K562 (cell line): ENCODE measurements at regions not wholly inside any gene's neighbourhood (a gene's known extent, or its start where the extent isn't known, plus 50 kb on each side); places are given as distances from the start of the nearest gene placed in this dataset.
A peak's percentile ranks its signal among the peaks of the same experiment; 100 is the strongest.

Experiments
- CBX1 ChIP-seq: sonication (generic); IDR thresholded peaks from 2 replicates; pipeline ENCODE4 v1.6.1; 2016; ENCODE audit warnings: antibody characterized with exemption, low read depth, mild to moderate bottlenecking
- CBX5 ChIP-seq: IDR thresholded peaks from 2 replicates; pipeline ENCODE4 v1.6.1; 2014; ENCODE audit warnings: low read depth, borderline replicate concordance
- DACH1 ChIP-seq: fragments of 450-650 bp; IDR thresholded peaks from 2 replicates; pipeline ENCODE4 v1.6.1; 2018; ENCODE audit not compliant: partially characterized antibody
- ETV5 ChIP-seq: sonication (generic); formaldehyde crosslinking; IDR thresholded peaks from 2 replicates; pipeline ENCODE4 v1.4.0; 2020; ENCODE audit warnings: low read depth, mild to moderate bottlenecking, missing genetic modification reagents
- HNRNPLL ChIP-seq: fragments of 200-400 bp; formaldehyde crosslinking; IDR thresholded peaks from 2 replicates; pipeline ENCODE4 v1.6.1; 2017; ENCODE audit warnings: low read length, low read depth, mild to moderate bottlenecking; ENCODE audit not compliant: poor library complexity, severe bottlenecking
- IRF2 ChIP-seq: sonication (generic); formaldehyde crosslinking; IDR thresholded peaks from 2 replicates; pipeline ENCODE4 v1.8.1; 2022; ENCODE audit warnings: mild to moderate bottlenecking, missing genetic modification reagents
- MYC ChIP-seq, 2 experiments: fragments of 250-450 bp in 1 of 2; sonication (Bioruptor Pico) in 1 of 2; IDR thresholded peaks; 2 replicates each; pipeline versions ENCODE4 v1.5.1 to v1.6.1; 2012 to 2021; ENCODE audit warnings: low read depth in 2 of 2, borderline replicate concordance in 1 of 2, improper control_type of control experiment in 1 of 2, low read length in 1 of 2, mild to moderate bottlenecking in 1 of 2, moderate library complexity in 1 of 2
- SOX6 ChIP-seq: fragments of 450-650 bp; IDR thresholded peaks from 2 replicates; pipeline ENCODE4 v1.6.1; 2014; ENCODE audit warnings: mild to moderate bottlenecking
- TEAD1 ChIP-seq, 2 experiments: fragments of 450-650 bp in 1 of 2; sonication (generic) in 1 of 2; formaldehyde crosslinking; IDR thresholded peaks; 2 replicates each; pipeline versions ENCODE4 v1.4.0 to v1.8.0; 2020 to 2022; ENCODE audit warnings: mild to moderate bottlenecking in 2 of 2, missing genetic modification reagents in 1 of 2
- ZKSCAN3 ChIP-seq: fragments of 250-450 bp; sonication (Bioruptor Pico); IDR thresholded peaks from 2 replicates; pipeline ENCODE4 v1.4.0; 2020
- ZNF12 ChIP-seq: sonication (generic); formaldehyde crosslinking; IDR thresholded peaks from 2 replicates; pipeline ENCODE4 v1.4.0; 2020; ENCODE audit warnings: mild to moderate bottlenecking, missing genetic modification reagents
- ZNF212 ChIP-seq: fragments of 450-650 bp; formaldehyde crosslinking; IDR thresholded peaks from 2 replicates; pipeline ENCODE4 v1.4.0; 2020; ENCODE audit warnings: mild to moderate bottlenecking
- ZNF3 ChIP-seq: fragments of 250-450 bp; sonication (Bioruptor Pico); IDR thresholded peaks from 2 replicates; pipeline ENCODE4 v1.5.0; 2021; ENCODE audit warnings: mild to moderate bottlenecking, moderate library complexity
- ZNF584 ChIP-seq: fragments of 200-800 bp; sonication (Bioruptor generic); IDR thresholded peaks from 2 replicates; pipeline ENCODE4 v1.6.1; 2016; ENCODE audit warnings: low read depth, mild to moderate bottlenecking, missing genetic modification characterization, missing compliant biosample characterization
- ZNF699 ChIP-seq: fragments of 250-450 bp; sonication (Bioruptor Pico); IDR thresholded peaks from 2 replicates; pipeline ENCODE4 v1.8.0; 2021; ENCODE audit warnings: mild to moderate bottlenecking, moderate library complexity; ENCODE audit not compliant: insufficient replicate concordance
- TF ChIP-seq, protein P1 (sequence below): sonication (generic); formaldehyde crosslinking; IDR thresholded peaks from 2 replicates; pipeline ENCODE4 v1.8.0; 2023; ENCODE audit warnings: missing genetic modification reagents, mild to moderate bottlenecking, borderline replicate concordance
- TF ChIP-seq, protein P2 (sequence below): fragments of 250-450 bp; sonication (Bioruptor Pico); IDR thresholded peaks from 2 replicates; pipeline ENCODE4 v1.4.0; 2020
- TF ChIP-seq, protein P3 (sequence below): sonication (generic); formaldehyde crosslinking; IDR thresholded peaks from 2 replicates; pipeline ENCODE4 v1.8.1; 2022; ENCODE audit warnings: missing genetic modification reagents
- TF ChIP-seq, protein P4 (sequence below): fragments of 250-450 bp; sonication (Bioruptor Pico); IDR thresholded peaks from 2 replicates; pipeline ENCODE4 v1.9.0; 2021; ENCODE audit warnings: mild to moderate bottlenecking
- TF ChIP-seq, protein P5 (sequence below): sonication (generic); formaldehyde crosslinking; IDR thresholded peaks from 2 replicates; pipeline ENCODE4 v1.8.1; 2023; ENCODE audit warnings: mild to moderate bottlenecking, missing genetic modification reagents

DNA sequence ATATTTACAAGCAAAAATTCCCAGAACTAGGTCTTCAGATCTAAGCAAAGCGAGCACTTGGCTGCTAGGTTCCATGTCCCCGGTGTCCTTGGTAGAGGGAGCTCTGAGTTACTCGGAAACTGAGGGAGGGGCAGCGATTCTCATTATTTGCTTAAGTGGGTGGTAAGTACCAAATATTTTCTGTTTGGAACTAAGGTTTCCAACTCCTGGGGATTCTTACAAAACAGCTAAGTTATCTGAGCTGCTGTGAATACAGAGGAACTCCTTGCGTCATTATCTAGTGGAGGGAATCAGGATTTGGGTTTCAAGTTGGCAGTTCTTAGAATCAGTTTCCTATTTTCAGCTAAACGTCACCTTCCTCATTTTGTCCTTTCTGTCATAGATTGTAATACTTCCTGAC, 76.8 kb upstream of the IKZF1 start (continued):
- TF ChIP-seq ZNF212 (no peak), ZNF699 (CRISPR knock-in tag) (no peak), CBX1 (no peak), ZNF584 (CRISPR knock-in tag) (no peak), ETV5 (CRISPR knock-in tag) (no peak), DACH1 (no peak), TEAD1 (CRISPR knock-in tag; IDR thresholded peaks at IDR 0.05) (no peak), ZNF3 (CRISPR knock-in tag) (no peak), ZNF12 (CRISPR knock-in tag) (no peak), SOX6 (0 out of 2 replicates have a peak, but pooled peaks have one; percentile 47), HNRNPLL (no peak), ZKSCAN3 (CRISPR knock-in tag) (no peak), MYC (IDR thresholded peaks at IDR 0.05; ENCODE audit: low read depth, low read length) (no peak), MYC (CRISPR knock-in tag; IDR thresholded peaks at IDR 0.05; ENCODE audit: borderline replicate concordance, low read depth) (no peak), CBX5 (no peak), IRF2 (CRISPR knock-in tag) (no peak)
- TF ChIP-seq, protein P1, sequence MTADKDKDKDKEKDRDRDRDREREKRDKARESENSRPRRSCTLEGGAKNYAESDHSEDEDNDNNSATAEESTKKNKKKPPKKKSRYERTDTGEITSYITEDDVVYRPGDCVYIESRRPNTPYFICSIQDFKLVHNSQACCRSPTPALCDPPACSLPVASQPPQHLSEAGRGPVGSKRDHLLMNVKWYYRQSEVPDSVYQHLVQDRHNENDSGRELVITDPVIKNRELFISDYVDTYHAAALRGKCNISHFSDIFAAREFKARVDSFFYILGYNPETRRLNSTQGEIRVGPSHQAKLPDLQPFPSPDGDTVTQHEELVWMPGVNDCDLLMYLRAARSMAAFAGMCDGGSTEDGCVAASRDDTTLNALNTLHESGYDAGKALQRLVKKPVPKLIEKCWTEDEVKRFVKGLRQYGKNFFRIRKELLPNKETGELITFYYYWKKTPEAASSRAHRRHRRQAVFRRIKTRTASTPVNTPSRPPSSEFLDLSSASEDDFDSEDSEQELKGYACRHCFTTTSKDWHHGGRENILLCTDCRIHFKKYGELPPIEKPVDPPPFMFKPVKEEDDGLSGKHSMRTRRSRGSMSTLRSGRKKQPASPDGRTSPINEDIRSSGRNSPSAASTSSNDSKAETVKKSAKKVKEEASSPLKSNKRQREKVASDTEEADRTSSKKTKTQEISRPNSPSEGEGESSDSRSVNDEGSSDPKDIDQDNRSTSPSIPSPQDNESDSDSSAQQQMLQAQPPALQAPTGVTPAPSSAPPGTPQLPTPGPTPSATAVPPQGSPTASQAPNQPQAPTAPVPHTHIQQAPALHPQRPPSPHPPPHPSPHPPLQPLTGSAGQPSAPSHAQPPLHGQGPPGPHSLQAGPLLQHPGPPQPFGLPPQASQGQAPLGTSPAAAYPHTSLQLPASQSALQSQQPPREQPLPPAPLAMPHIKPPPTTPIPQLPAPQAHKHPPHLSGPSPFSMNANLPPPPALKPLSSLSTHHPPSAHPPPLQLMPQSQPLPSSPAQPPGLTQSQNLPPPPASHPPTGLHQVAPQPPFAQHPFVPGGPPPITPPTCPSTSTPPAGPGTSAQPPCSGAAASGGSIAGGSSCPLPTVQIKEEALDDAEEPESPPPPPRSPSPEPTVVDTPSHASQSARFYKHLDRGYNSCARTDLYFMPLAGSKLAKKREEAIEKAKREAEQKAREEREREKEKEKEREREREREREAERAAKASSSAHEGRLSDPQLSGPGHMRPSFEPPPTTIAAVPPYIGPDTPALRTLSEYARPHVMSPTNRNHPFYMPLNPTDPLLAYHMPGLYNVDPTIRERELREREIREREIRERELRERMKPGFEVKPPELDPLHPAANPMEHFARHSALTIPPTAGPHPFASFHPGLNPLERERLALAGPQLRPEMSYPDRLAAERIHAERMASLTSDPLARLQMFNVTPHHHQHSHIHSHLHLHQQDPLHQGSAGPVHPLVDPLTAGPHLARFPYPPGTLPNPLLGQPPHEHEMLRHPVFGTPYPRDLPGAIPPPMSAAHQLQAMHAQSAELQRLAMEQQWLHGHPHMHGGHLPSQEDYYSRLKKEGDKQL (CRISPR knock-in tag), result no peak
- TF ChIP-seq, protein P2, sequence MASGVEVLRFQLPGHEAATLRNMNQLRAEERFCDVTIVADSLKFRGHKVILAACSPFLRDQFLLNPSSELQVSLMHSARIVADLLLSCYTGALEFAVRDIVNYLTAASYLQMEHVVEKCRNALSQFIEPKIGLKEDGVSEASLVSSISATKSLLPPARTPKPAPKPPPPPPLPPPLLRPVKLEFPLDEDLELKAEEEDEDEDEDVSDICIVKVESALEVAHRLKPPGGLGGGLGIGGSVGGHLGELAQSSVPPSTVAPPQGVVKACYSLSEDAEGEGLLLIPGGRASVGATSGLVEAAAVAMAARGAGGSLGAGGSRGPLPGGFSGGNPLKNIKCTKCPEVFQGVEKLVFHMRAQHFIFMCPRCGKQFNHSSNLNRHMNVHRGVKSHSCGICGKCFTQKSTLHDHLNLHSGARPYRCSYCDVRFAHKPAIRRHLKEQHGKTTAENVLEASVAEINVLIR (CRISPR knock-in tag), result no peak
- TF ChIP-seq, protein P3, sequence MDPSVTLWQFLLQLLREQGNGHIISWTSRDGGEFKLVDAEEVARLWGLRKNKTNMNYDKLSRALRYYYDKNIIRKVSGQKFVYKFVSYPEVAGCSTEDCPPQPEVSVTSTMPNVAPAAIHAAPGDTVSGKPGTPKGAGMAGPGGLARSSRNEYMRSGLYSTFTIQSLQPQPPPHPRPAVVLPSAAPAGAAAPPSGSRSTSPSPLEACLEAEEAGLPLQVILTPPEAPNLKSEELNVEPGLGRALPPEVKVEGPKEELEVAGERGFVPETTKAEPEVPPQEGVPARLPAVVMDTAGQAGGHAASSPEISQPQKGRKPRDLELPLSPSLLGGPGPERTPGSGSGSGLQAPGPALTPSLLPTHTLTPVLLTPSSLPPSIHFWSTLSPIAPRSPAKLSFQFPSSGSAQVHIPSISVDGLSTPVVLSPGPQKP (CRISPR knock-in tag), result no peak
- TF ChIP-seq, protein P4, sequence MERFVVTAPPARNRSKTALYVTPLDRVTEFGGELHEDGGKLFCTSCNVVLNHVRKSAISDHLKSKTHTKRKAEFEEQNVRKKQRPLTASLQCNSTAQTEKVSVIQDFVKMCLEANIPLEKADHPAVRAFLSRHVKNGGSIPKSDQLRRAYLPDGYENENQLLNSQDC (CRISPR knock-in tag), result no peak
- TF ChIP-seq, protein P5, sequence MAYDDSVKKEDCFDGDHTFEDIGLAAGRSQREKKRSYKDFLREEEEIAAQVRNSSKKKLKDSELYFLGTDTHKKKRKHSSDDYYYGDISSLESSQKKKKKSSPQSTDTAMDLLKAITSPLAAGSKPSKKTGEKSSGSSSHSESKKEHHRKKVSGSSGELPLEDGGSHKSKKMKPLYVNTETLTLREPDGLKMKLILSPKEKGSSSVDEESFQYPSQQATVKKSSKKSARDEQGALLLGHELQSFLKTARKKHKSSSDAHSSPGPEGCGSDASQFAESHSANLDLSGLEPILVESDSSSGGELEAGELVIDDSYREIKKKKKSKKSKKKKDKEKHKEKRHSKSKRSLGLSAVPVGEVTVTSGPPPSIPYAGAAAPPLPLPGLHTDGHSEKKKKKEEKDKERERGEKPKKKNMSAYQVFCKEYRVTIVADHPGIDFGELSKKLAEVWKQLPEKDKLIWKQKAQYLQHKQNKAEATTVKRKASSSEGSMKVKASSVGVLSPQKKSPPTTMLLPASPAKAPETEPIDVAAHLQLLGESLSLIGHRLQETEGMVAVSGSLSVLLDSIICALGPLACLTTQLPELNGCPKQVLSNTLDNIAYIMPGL (CRISPR knock-in tag), result no peak
